ENCODE measurements at regions not wholly inside any gene's neighbourhood (a gene's known extent, or its start where the extent isn't known, plus 50 kb on each side); places are given as distances from the start of the nearest gene placed in this dataset.

DNA sequence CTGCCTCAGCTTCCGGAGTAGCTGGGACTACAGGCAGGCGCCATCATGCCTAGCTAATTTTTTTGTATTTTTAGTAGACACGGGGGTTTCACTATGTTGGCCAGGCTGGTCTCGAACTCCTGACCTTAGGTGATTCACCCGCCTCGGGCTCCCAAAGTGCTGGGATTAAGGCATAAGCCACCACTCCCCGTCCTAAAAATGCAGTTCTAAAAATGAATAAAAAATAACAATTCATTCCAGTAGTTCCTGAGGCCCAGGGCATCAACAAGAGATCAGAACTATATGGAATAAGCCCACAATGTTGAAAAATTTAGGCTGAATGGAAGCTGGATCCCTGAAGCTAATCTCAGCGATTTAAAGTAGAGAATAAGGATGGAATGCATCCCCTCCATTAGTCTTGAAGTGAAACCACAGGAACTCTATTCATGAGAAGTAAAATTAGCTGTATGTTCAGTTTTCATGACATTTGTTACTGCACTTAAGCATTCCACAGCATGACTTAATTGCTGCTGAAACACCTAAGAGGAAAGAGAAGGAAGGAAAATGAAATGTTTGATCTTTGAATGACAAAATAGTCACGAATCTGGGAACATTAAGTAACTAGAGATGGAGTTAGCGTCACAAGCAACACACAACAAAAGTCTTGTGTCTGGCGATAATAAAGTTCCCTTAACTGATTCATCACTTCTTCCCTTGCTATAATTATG is 80.4 kb upstream of the RIPOR2 start:
- in situ Hi-C loops (cut with HindIII; ENCODE audit: low sequenced_read_pairs) = no loop called here
- TF ChIP-seq, protein P1, sequence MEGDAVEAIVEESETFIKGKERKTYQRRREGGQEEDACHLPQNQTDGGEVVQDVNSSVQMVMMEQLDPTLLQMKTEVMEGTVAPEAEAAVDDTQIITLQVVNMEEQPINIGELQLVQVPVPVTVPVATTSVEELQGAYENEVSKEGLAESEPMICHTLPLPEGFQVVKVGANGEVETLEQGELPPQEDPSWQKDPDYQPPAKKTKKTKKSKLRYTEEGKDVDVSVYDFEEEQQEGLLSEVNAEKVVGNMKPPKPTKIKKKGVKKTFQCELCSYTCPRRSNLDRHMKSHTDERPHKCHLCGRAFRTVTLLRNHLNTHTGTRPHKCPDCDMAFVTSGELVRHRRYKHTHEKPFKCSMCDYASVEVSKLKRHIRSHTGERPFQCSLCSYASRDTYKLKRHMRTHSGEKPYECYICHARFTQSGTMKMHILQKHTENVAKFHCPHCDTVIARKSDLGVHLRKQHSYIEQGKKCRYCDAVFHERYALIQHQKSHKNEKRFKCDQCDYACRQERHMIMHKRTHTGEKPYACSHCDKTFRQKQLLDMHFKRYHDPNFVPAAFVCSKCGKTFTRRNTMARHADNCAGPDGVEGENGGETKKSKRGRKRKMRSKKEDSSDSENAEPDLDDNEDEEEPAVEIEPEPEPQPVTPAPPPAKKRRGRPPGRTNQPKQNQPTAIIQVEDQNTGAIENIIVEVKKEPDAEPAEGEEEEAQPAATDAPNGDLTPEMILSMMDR (IDR thresholded peaks at IDR 0.05; ENCODE audit: low read depth, low read length) = no peak
- DNase-seq (ENCODE audit: low read depth, low spot score) = peak; percentile 27
- H3K4me3 ChIP-seq (ENCODE audit: low read depth, low read length) = no peak overlapping the region

DNA sequence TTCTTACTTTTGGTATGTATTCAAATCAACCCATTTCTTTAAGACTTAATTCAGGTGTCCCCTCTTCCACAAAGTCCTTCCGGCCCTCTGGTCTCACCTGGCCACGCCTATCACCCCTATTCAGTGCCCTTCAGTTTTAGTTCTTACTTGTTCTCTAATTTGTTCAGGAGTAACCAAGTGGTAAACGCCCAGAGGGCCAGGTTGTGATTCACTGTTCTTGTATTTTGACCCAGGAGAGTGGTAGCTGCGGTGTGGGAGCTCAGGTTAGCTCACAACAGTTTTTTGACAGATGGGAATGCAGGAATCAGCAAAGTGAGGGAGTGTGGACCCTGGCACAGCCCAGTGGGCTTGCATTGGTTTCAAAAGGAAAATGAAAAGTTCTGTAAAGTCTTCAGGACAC is 81.7 kb upstream of the RIPOR2 start:
- H3K4me3 ChIP-seq (ENCODE audit: low read depth, low read length) = no peak overlapping the region
- TF ChIP-seq, protein P1 (IDR thresholded peaks at IDR 0.05; ENCODE audit: low read depth, low read length) = no peak
- DNase-seq (ENCODE audit: low read depth, low spot score) = no peak
- in situ Hi-C loops (cut with HindIII; ENCODE audit: low sequenced_read_pairs) = no loop called here

DNA sequence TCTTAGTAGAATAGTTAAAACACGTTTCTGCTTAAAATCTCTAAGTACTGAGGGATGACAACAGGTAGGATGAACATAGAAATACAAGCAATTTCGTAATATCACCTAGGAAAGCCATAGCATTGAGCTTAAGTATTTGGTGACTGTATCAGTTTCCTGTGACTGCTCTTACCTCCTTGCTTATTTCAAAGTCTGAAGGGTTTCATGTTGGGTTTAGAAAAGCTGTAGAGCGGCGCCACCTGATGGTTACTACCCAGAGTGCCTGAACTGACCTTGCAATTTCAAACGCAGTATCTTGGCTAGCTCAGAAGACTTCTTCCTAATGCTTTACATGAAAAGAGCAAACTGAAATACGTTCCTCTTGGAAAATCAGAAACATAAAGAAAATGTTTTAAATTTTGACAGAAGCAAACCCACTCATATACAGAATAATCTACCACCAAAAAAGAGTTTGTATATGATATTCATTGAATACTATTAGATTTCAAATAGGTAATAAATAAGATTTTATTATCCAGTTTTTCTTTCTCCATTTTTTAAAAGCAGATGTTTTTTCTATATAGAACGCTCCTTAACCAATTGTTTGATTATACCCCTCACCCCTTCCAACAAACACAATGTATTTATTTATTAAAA is 82.3 kb upstream of the RIPOR2 start:
- peak; percentile 63 for DNase-seq (ENCODE audit: low read depth, low spot score)
- H3K4me3 ChIP-seq (ENCODE audit: low read depth, low read length) = no peak overlapping the region
- in situ Hi-C loops (cut with HindIII; ENCODE audit: low sequenced_read_pairs) = no loop called here
- TF ChIP-seq, protein P1 (IDR thresholded peaks at IDR 0.05; ENCODE audit: low read depth, low read length) = peak; percentile 65

DNA sequence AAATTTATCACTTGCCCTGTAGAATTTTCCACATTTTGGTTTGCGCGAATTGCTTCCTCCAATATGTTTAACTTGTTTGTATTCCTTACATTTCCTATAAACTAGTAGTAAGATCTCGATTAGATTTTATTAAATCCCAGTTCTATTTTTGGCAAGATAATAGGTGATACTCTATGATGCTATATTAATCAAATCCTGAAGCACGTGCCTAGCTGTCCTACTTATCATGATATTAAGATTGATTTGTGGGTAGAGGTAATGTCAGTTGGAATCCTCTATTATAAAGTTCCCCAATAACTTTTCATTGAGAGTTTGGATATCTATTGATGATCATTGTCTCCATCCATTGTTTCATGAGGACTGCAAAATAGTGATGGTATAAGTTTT is 82.8 kb upstream of the RIPOR2 start:
- DNase-seq (ENCODE audit: low read depth, low spot score) = no peak
- TF ChIP-seq, protein P1 (IDR thresholded peaks at IDR 0.05; ENCODE audit: low read depth, low read length) = no peak
- in situ Hi-C loops (cut with HindIII; ENCODE audit: low sequenced_read_pairs) = no loop called here

DNA sequence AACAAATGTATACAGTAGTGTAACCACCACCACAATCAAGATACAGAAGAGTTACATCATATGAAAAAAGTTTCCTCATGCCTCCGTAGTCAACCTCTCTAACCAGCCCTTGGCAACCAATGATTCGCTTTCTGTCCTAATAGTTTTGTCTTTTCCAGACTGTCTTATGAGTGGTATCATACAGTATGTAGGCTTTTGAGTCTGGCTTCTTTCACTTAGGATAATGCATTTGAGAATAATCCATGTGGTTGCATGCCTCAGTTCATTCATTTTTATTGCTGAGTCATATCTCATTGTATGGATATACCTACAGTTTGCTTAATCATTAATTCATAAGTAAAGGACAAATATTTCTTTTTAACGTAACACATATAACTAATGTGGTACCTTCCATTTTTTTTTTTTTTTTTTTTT is 86.4 kb upstream of the RIPOR2 start:
- in situ Hi-C loops (cut with HindIII; ENCODE audit: low sequenced_read_pairs) = no loop called here
- TF ChIP-seq, protein P1 (IDR thresholded peaks at IDR 0.05; ENCODE audit: low read depth, low read length) = no peak
- no peak overlapping the region for H3K4me3 ChIP-seq (ENCODE audit: low read depth, low read length)
- DNase-seq (ENCODE audit: low read depth, low spot score) = peak; percentile 16

More for the DNA sequence above, 82.8 kb upstream of the RIPOR2 start:
- H3K4me3 ChIP-seq (ENCODE audit: low read depth, low read length) = no peak overlapping the region

DNA sequence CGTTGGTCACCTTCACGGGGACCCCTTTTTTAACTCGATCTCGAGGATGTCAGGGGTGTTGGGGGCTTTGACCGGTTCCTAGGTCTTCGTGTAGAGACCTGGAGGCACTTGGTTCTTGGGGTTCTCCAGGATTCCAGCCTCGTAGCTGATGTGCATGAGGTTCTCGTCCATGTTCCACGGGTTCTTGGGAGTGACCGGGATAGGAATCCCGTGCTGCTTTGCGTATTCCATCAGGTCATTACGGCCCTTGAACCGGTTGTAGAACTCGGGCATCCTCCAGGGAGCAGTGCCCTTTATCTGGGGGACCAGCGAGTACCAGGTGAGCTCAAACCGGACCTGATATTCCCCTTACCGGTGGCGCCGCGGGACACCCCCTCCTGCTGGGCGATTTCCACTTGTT is 88.0 kb upstream of the RIPOR2 start:
- in situ Hi-C loops (cut with HindIII; ENCODE audit: low sequenced_read_pairs) = no loop called here

More for the DNA sequence above, 88.0 kb upstream of the RIPOR2 start:
- H3K4me3 ChIP-seq (ENCODE audit: low read depth, low read length) = no peak overlapping the region
- TF ChIP-seq, protein P1 (IDR thresholded peaks at IDR 0.05; ENCODE audit: low read depth, low read length) = no peak
- no peak for DNase-seq (ENCODE audit: low read depth, low spot score)
